ENCODE measurements at regions not wholly inside any gene's neighbourhood (a gene's known extent, or its start where the extent isn't known, plus 50 kb on each side); places are given as distances from the start of the nearest gene placed in this dataset.

DNA sequence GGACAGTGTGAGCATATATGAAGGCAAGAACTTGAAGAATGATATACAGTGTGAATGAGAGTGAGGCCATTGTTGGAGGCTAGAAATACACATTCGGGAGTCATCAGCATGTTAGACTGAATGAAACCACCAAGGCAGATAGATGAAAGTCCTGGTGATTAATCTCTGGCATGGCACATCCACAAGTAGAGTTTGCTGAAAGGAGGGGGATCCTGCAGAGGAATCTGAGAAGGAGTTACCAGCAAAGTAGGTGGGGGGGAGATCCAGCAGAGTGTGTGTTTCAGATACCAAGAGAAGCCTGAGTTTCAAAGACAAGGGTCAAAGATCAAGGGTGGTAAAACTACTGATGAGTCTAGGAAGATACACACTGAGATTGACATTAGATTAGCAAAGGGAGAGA lies 426.7 kb upstream of the DCN start:
- no peak for DNase-seq (ENCODE audit: low read depth)
- TF ChIP-seq, protein P1, sequence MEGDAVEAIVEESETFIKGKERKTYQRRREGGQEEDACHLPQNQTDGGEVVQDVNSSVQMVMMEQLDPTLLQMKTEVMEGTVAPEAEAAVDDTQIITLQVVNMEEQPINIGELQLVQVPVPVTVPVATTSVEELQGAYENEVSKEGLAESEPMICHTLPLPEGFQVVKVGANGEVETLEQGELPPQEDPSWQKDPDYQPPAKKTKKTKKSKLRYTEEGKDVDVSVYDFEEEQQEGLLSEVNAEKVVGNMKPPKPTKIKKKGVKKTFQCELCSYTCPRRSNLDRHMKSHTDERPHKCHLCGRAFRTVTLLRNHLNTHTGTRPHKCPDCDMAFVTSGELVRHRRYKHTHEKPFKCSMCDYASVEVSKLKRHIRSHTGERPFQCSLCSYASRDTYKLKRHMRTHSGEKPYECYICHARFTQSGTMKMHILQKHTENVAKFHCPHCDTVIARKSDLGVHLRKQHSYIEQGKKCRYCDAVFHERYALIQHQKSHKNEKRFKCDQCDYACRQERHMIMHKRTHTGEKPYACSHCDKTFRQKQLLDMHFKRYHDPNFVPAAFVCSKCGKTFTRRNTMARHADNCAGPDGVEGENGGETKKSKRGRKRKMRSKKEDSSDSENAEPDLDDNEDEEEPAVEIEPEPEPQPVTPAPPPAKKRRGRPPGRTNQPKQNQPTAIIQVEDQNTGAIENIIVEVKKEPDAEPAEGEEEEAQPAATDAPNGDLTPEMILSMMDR (IDR thresholded peaks at IDR 0.05; ENCODE audit: insufficient read depth, low read depth, low read length) = no peak
- H3K4me3 ChIP-seq (ENCODE audit: low read depth, low read length) = no peak overlapping the region

- TF ChIP-seq, protein P1 (IDR thresholded peaks at IDR 0.05; ENCODE audit: insufficient read depth, low read depth, low read length) = no peak
- H3K4me3 ChIP-seq (ENCODE audit: low read depth, low read length) = no peak overlapping the region
- peak; percentile 21 for DNase-seq (ENCODE audit: low read depth)
These were observed 425.9 kb upstream of the DCN start for GRCh38 chr12:91608542-91608941.

DNA sequence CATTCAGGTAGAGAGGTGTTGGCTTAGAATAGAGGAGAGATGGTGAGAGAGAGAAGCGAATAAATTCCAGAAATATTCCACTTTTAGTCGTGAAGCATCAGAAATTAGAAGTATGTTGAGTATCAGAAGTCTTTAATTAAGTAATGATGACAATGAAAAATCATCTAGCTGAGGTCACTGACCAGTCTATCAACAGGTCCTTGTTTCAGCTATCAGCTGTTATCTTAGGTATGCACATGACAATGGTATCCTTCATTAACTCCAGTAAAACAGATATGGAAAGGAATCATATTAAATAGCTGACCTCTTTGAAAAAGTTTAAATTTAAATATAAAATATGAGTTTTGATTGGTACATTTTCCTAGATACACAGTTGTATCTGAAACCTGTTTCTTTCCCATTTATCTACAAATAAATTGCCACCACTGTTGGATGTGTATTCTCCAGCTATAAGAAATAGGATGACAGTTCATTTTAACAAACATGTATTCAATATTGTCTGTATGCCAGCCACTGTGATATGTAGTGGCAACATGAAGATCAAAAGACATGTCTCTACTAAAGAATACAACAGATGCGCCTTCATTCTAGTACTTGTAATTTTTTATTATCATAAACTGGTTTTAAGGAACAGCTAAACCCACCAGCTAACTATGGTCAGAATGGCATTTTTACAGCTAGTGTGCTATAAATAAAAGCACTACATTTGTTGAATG lies 424.2 kb upstream of the DCN start:
- DNase-seq (ENCODE audit: low read depth) = no peak
- TF ChIP-seq, protein P1 (IDR thresholded peaks at IDR 0.05; ENCODE audit: insufficient read depth, low read depth, low read length) = no peak
- H3K4me3 ChIP-seq (ENCODE audit: low read depth, low read length) = no peak overlapping the region

- TF ChIP-seq, protein P1 (IDR thresholded peaks at IDR 0.05; ENCODE audit: insufficient read depth, low read depth, low read length) = no peak
- no peak for DNase-seq (ENCODE audit: low read depth)
- no peak overlapping the region for H3K4me3 ChIP-seq (ENCODE audit: low read depth, low read length)
These were observed 422.3 kb upstream of the DCN start for GRCh38 chr12:91604897-91605296.

- H3K4me3 ChIP-seq (ENCODE audit: low read depth, low read length) = no peak overlapping the region
- peak; percentile 72 for DNase-seq (ENCODE audit: low read depth)
- TF ChIP-seq, protein P1 (IDR thresholded peaks at IDR 0.05; ENCODE audit: insufficient read depth, low read depth, low read length) = no peak
These were observed 420.4 kb upstream of the DCN start for GRCh38 chr12:91603060-91603459.

- TF ChIP-seq, protein P1 (IDR thresholded peaks at IDR 0.05; ENCODE audit: insufficient read depth, low read depth, low read length) = no peak
- no peak for DNase-seq (ENCODE audit: low read depth)
These were observed 418.4 kb upstream of the DCN start for GRCh38 chr12:91601054-91601453.

GRCh38 chr12:91594715-91595114 lies 412.1 kb upstream of the DCN start:
- no peak overlapping the region for H3K4me3 ChIP-seq (ENCODE audit: low read depth, low read length)
- TF ChIP-seq, protein P1 (IDR thresholded peaks at IDR 0.05; ENCODE audit: insufficient read depth, low read depth, low read length) = no peak
- DNase-seq (ENCODE audit: low read depth) = no peak

More at GRCh38 chr12:91601054-91601453, 418.4 kb upstream of the DCN start:
- no peak overlapping the region for H3K4me3 ChIP-seq (ENCODE audit: low read depth, low read length)

Measured in fibroblast of villous mesenchyme (primary cell).